HepG2 (cell line): ENCODE measurements at regions not wholly inside any gene's neighbourhood (a gene's known extent, or its start where the extent isn't known, plus 50 kb on each side); places are given as distances from the start of the nearest gene placed in this dataset.

ENCODE experiments used
- ARNT ChIP-seq: fragments of 450-650 bp; IDR thresholded peaks from 2 replicates; pipeline ENCODE4 v1.6.1; 2017
- DNMT1 ChIP-seq: sonication (generic); formaldehyde crosslinking; IDR thresholded peaks from 2 replicates; pipeline ENCODE4 v1.5.1; 2020; ENCODE audit warnings: mild to moderate bottlenecking, missing genetic modification reagents
- EEA1 ChIP-seq: sonication (generic); formaldehyde crosslinking; IDR thresholded peaks from 2 replicates; pipeline ENCODE4 v1.5.1; 2020; ENCODE audit warnings: mild to moderate bottlenecking, missing genetic modification reagents, borderline replicate concordance
- EHMT2 ChIP-seq: fragments of 200-600 bp; sonication (generic); IDR thresholded peaks from 2 replicates; pipeline ENCODE4 v1.7.0; 2017; ENCODE audit warnings: antibody characterized with exemption, low read depth, low read length, borderline replicate concordance
- HDAC2 ChIP-seq: sonication (generic); formaldehyde crosslinking; IDR thresholded peaks from 2 replicates; pipeline ENCODE4 v1.4.0; 2020; ENCODE audit warnings: missing genetic modification reagents
- IKZF1 ChIP-seq: fragments of 450-650 bp; IDR thresholded peaks from 2 replicates; pipeline ENCODE4 v1.7.1; 2016
- KDM1A ChIP-seq: IDR thresholded peaks from 2 replicates; pipeline ENCODE4 v1.6.1; 2016; ENCODE audit warnings: missing compliant biosample characterization
- KLF11 ChIP-seq: IDR thresholded peaks from 2 replicates; pipeline ENCODE4 v1.6.1; 2016; ENCODE audit warnings: missing compliant biosample characterization
- MYC ChIP-seq: sonication (generic); formaldehyde crosslinking; IDR thresholded peaks from 2 replicates; pipeline ENCODE4 v1.9.0; 2021; ENCODE audit warnings: missing genetic modification reagents, borderline replicate concordance
- NFE2 ChIP-seq: sonication (generic); formaldehyde crosslinking; IDR thresholded peaks from 2 replicates; pipeline ENCODE4 v1.4.0; 2020; ENCODE audit warnings: missing genetic modification reagents
- RBM22 ChIP-seq: fragments of 200-400 bp; formaldehyde crosslinking; optimal IDR thresholded peaks from 2 replicates; pipeline ENCODE3; 2017; ENCODE audit warnings: mild to moderate bottlenecking, low read length, moderate library complexity
- REXO4 ChIP-seq: sonication (generic); formaldehyde crosslinking; IDR thresholded peaks from 2 replicates; pipeline ENCODE4 v1.8.0; 2022; ENCODE audit warnings: missing genetic modification reagents, mild to moderate bottlenecking, borderline replicate concordance
- RNF2 ChIP-seq: fragments of 450-650 bp; conservative IDR thresholded peaks from 2 replicates; pipeline ENCODE4 v1.6.1; 2016; ENCODE audit warnings: low read depth
- SALL1 ChIP-seq: sonication (generic); formaldehyde crosslinking; IDR thresholded peaks from 2 replicates; pipeline ENCODE4 v1.8.0; 2022; ENCODE audit warnings: mild to moderate bottlenecking, missing genetic modification reagents
- SATB2 ChIP-seq: sonication (generic); formaldehyde crosslinking; IDR thresholded peaks from 2 replicates; pipeline ENCODE4 v1.5.0; 2020; ENCODE audit warnings: missing genetic modification reagents
- SNAPC2 ChIP-seq: sonication (generic); formaldehyde crosslinking; IDR thresholded peaks from 2 replicates; pipeline ENCODE4 v1.8.1; 2022; ENCODE audit warnings: mild to moderate bottlenecking, missing genetic modification reagents
- YEATS4 ChIP-seq: sonication (generic); formaldehyde crosslinking; IDR thresholded peaks from 2 replicates; pipeline ENCODE4 v1.4.0; 2020; ENCODE audit warnings: missing genetic modification reagents, borderline replicate concordance
- ZFP62 ChIP-seq: sonication (generic); formaldehyde crosslinking; IDR thresholded peaks from 2 replicates; pipeline ENCODE4 v1.4.0; 2020; ENCODE audit warnings: missing genetic modification reagents
- ZNF292 ChIP-seq: sonication (generic); formaldehyde crosslinking; IDR thresholded peaks from 2 replicates; pipeline ENCODE4 v1.8.1; 2022; ENCODE audit warnings: mild to moderate bottlenecking, low read depth, missing genetic modification reagents, borderline replicate concordance
- ZNF501 ChIP-seq: sonication (generic); formaldehyde crosslinking; IDR thresholded peaks from 2 replicates; pipeline ENCODE4 v1.5.1; 2020; ENCODE audit warnings: mild to moderate bottlenecking, moderate library complexity, missing genetic modification reagents
- ZNF850 ChIP-seq: sonication (generic); formaldehyde crosslinking; conservative IDR thresholded peaks from 2 replicates; pipeline ENCODE4 v1.9.0; 2021; ENCODE audit warnings: mild to moderate bottlenecking, missing genetic modification reagents
- ZSCAN9 ChIP-seq: IDR thresholded peaks from 2 replicates; pipeline ENCODE4 v1.6.1; 2016; ENCODE audit warnings: borderline replicate concordance
- TF ChIP-seq, protein P1 (sequence below): sonication (generic); formaldehyde crosslinking; IDR thresholded peaks from 2 replicates; pipeline ENCODE4 v1.5.0; 2020; ENCODE audit warnings: missing genetic modification reagents
- TF ChIP-seq, protein P2 (sequence below): sonication (generic); formaldehyde crosslinking; IDR thresholded peaks from 2 replicates; pipeline ENCODE4 v1.4.0; 2020; ENCODE audit warnings: missing genetic modification reagents
- TF ChIP-seq, protein P3 (sequence below): sonication (generic); formaldehyde crosslinking; conservative IDR thresholded peaks from 2 replicates; pipeline ENCODE4 v1.4.0; 2020; ENCODE audit warnings: missing genetic modification reagents
- TF ChIP-seq, protein P4 (sequence below): sonication (generic); formaldehyde crosslinking; IDR thresholded peaks from 2 replicates; pipeline ENCODE4 v1.4.0; 2020; ENCODE audit warnings: mild to moderate bottlenecking, missing genetic modification reagents
- TF ChIP-seq, protein P5 (sequence below): sonication (generic); formaldehyde crosslinking; IDR thresholded peaks from 2 replicates; pipeline ENCODE4 v1.8.1; 2023; ENCODE audit warnings: mild to moderate bottlenecking, missing genetic modification reagents

DNA sequence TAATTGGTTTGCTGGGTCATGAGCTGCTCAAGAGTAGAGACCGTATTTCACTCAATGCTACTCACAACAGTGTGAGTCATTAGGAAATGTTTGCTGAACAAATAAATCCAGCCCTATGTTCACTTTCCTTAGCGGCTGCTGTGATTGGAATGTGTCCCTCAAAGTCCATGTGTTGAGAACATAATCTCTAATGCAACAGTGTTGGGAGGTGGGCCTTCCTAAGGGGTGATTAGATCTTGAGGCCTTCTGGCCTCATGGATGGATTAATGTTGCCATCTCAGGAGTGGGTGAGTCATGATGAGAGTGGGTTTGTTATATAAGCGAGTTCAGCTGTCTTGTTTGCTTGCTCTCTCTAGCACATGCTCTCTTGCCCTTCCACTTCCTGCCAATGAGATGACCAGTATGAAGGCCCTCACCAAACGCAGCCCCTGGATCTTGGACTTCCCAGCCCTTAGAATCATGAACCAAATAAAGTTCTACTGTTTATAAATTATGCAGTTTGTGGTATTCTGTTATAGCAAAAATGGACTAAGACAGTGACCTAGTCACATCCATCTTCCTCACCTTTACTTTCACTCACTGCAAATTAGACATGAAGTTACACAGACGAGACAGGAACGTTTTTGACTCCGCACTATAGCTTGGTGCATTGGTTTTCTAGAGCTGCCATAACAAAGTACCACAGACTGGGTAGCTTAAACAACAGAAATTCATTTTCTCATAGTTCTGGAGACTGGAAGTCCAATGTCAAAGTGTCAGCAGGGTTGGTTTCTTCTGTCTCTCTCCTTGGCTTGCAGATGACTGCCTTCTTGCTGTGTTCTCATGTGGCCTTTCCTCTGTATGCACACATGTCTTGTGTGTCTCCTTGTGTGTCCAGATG lies 50.9 kb upstream of the FAM169A start (continued):
- TF ChIP-seq, protein P1, sequence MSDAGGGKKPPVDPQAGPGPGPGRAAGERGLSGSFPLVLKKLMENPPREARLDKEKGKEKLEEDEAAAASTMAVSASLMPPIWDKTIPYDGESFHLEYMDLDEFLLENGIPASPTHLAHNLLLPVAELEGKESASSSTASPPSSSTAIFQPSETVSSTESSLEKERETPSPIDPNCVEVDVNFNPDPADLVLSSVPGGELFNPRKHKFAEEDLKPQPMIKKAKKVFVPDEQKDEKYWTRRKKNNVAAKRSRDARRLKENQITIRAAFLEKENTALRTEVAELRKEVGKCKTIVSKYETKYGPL (CRISPR knock-in tag) = peak; percentile 93
- peak; percentile 27; the same call in 1 of the 2 replicates for TF ChIP-seq ZSCAN9 (CRISPR knock-in tag)
- TF ChIP-seq HDAC2 (CRISPR knock-in tag) = peak; percentile 99
- no peak for TF ChIP-seq REXO4 (CRISPR knock-in tag)
- peak; percentile 92 for TF ChIP-seq EHMT2
- TF ChIP-seq DNMT1 (CRISPR knock-in tag) = no peak
- TF ChIP-seq KLF11 (CRISPR knock-in tag) = peak; percentile 80; the same call in 1 of the 2 replicates
- peak; percentile 98 for TF ChIP-seq SALL1 (CRISPR knock-in tag)
- TF ChIP-seq, protein P2, sequence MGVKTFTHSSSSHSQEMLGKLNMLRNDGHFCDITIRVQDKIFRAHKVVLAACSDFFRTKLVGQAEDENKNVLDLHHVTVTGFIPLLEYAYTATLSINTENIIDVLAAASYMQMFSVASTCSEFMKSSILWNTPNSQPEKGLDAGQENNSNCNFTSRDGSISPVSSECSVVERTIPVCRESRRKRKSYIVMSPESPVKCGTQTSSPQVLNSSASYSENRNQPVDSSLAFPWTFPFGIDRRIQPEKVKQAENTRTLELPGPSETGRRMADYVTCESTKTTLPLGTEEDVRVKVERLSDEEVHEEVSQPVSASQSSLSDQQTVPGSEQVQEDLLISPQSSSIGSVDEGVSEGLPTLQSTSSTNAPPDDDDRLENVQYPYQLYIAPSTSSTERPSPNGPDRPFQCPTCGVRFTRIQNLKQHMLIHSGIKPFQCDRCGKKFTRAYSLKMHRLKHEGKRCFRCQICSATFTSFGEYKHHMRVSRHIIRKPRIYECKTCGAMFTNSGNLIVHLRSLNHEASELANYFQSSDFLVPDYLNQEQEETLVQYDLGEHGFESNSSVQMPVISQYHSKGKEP (CRISPR knock-in tag) = no peak
- no peak for TF ChIP-seq ZFP62
- no peak for TF ChIP-seq EEA1
- TF ChIP-seq ARNT = no peak
- peak; percentile 84 for TF ChIP-seq ZNF292 (CRISPR knock-in tag)
- TF ChIP-seq ZNF501 (CRISPR knock-in tag) = 0 out of 2 replicates have a peak, but pooled peaks have one; percentile 36
- TF ChIP-seq RBM22 = no peak
- TF ChIP-seq MYC (CRISPR knock-in tag) = peak; percentile 82
- TF ChIP-seq RNF2 = no peak
- TF ChIP-seq IKZF1 = no peak
- TF ChIP-seq, protein P3, sequence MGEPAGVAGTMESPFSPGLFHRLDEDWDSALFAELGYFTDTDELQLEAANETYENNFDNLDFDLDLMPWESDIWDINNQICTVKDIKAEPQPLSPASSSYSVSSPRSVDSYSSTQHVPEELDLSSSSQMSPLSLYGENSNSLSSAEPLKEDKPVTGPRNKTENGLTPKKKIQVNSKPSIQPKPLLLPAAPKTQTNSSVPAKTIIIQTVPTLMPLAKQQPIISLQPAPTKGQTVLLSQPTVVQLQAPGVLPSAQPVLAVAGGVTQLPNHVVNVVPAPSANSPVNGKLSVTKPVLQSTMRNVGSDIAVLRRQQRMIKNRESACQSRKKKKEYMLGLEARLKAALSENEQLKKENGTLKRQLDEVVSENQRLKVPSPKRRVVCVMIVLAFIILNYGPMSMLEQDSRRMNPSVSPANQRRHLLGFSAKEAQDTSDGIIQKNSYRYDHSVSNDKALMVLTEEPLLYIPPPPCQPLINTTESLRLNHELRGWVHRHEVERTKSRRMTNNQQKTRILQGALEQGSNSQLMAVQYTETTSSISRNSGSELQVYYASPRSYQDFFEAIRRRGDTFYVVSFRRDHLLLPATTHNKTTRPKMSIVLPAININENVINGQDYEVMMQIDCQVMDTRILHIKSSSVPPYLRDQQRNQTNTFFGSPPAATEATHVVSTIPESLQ (CRISPR knock-in tag) = no peak
- TF ChIP-seq, protein P4, sequence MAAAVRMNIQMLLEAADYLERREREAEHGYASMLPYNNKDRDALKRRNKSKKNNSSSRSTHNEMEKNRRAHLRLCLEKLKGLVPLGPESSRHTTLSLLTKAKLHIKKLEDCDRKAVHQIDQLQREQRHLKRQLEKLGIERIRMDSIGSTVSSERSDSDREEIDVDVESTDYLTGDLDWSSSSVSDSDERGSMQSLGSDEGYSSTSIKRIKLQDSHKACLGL (CRISPR knock-in tag) = no peak
- no peak for TF ChIP-seq ZNF850 (CRISPR knock-in tag)
- TF ChIP-seq YEATS4 (CRISPR knock-in tag) = peak; percentile 39; the same call in 1 of the 2 replicates
- TF ChIP-seq NFE2 (CRISPR knock-in tag) = no peak
- TF ChIP-seq, protein P5, sequence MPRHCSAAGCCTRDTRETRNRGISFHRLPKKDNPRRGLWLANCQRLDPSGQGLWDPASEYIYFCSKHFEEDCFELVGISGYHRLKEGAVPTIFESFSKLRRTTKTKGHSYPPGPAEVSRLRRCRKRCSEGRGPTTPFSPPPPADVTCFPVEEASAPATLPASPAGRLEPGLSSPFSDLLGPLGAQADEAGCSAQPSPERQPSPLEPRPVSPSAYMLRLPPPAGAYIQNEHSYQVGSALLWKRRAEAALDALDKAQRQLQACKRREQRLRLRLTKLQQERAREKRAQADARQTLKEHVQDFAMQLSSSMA (CRISPR knock-in tag) = no peak
- TF ChIP-seq SNAPC2 (CRISPR knock-in tag) = no peak
- TF ChIP-seq KDM1A (CRISPR knock-in tag) = peak; percentile 94
- peak; percentile 92 for TF ChIP-seq SATB2 (CRISPR knock-in tag)
